GM18951 (cell line): ENCODE measurements at regions not wholly inside any gene's neighbourhood (a gene's known extent, or its start where the extent isn't known, plus 50 kb on each side); places are given as distances from the start of the nearest gene placed in this dataset.
"Not testable (repeated sequence)": the region's sequence is repeated elsewhere in the genome, so short reads cannot be mapped to it uniquely, and the experiment has no call there.

ENCODE experiments used
- POLR2A ChIP-seq: IDR thresholded peaks from 4 replicates; pipeline ENCODE4 v1.6.1; 2011; ENCODE audit warnings: mild to moderate bottlenecking; ENCODE audit not compliant: insufficient read length, insufficient read depth; ENCODE audit errors: extremely low read depth
- in situ Hi-C: fragments of 300-500 bp; cut with MboI; formaldehyde crosslinking; loops from one replicate; pipeline ENCODE4 v1.12.0; 2022; ENCODE audit warnings: low sequenced_read_pairs, mixed read lengths, inconsistent platforms; ENCODE audit not compliant: unreplicated experiment

DNA sequence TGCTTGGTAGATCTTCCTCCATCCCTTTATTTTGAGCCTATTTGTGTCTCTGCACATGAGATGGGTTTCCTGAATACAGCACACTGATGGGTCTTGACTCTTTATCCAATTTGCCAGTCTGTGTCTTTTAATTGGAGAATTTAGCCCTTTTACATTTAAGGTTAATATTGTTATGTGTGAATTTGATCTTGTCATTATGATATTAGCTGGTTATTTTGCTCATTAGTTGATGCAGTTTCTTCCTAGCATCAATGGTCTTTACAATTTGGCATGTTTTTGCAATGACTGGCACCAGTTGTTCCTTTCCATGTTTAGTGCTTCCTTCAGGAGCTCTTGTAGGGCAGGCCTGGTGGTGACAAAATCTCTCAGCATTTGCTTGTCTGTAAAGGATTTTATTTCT is 72.4 kb downstream of the HNRNPD start:
- in situ Hi-C loops: not testable (repeated sequence)

DNA sequence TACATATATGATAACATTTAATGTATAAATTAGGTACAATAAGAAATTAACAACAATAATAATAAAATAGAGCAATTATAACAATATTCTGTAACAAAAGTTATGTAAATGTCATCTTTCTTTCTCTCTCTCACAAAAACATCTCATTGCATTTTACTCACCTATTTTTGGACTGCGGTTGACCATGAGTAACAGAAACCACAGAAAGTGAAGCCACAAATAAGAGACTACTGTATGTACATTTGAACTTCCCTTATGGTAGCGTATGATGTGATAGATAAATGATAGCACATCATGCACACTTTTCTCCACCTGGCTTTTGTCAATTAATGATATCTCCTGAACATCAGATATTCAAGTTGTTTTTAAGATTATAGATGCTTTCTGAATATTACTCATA is 80.5 kb downstream of the HNRNPD start:
- TF ChIP-seq POLR2A: no peak
- in situ Hi-C loops: no loop called here

GRCh38 chr4:82287720-82288119 is 86.1 kb downstream of the HNRNPD start:
- no peak for TF ChIP-seq POLR2A
- in situ Hi-C loops: no loop called here

DNA sequence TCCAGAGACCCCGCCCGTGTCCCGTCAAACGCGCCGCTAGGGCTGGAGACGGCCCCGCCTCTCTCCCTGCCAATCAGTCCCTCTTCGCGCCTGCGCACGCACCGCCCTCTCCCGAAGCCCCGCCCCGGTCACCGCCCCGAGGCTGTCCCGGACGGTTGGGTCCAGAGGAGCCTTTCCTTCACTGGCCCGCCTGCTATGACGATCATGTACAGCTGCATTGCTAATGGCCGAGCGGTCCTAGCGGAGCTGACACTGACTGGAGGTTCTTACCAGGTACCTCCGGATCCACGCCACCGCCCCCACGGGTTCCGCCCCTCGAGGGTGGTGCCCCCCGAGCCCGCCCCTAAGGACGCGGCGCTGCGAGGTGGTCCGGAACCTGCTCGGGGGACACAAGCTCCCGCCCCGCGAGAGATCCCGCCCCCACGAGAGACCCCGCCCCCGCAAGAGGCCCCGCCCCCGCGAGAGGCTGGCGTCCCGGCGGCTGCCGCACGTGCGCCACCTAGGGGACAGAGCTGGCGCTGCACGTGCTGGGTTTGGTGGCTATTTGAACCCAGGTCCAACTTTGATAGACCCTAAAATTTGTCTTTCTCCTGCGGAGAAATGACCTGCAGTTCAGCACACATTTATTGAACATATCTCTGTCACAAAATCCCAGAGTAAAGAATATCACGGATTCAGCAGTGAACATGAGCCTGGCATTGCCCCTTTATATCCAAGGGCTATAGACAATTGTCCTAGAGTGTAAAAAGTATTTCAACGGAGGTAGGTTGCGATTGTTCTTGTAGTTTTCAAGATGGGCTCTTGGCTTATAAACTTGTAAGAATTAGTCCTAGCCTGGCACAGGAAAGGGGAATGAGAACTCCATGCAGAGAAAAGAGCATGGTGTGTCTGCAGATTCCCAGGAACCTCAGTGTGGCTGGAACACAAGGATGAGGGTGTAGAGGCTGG is 88.7 kb downstream of the HNRNPD start:
- in situ Hi-C loops: no loop called here
- TF ChIP-seq POLR2A: no peak

DNA sequence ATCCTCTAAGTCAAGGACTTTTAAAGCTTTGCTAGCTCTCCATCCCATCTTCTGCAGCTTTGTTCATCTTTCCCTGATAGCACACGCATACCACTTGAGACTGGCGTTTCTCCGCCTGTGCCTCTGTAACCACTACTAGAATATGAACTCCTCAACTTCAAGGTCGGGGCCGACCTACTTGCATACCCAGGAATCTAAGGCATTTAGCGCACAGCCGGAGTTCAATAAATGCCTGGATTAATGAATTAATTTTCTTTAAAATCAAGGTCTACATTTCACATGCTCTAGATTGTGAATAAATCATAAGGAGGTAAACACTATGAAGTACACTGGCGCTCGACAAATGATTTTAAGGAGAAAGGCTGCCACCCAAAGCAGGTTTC is 89.3 kb downstream of the HNRNPD start:
- TF ChIP-seq POLR2A: no peak
- in situ Hi-C loops: no loop called here

GRCh38 chr4:82282875-82283274 is 90.9 kb downstream of the HNRNPD start:
- in situ Hi-C loops: no loop called here
- TF ChIP-seq POLR2A: no peak

- in situ Hi-C loops: not testable (repeated sequence)
These were observed 94.2 kb downstream of the HNRNPD start for GRCh38 chr4:82279550-82279949.

DNA sequence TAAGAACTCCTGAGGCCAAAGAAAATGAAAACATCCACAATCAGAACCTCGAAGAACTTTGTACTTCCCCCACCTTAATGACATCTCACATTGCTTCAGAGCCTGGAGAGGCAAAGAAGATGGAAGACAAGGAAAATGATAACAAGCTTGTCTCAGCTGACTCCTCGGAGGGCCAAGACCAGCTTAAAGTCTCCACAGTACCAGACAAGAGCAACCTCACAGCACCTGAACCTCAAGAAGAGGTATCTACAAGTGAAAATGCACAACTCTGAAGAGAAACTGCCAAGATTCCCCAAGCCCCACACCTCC is 97.5 kb downstream of the HNRNPD start:
- no peak for TF ChIP-seq POLR2A
- in situ Hi-C loops: no loop called here

DNA sequence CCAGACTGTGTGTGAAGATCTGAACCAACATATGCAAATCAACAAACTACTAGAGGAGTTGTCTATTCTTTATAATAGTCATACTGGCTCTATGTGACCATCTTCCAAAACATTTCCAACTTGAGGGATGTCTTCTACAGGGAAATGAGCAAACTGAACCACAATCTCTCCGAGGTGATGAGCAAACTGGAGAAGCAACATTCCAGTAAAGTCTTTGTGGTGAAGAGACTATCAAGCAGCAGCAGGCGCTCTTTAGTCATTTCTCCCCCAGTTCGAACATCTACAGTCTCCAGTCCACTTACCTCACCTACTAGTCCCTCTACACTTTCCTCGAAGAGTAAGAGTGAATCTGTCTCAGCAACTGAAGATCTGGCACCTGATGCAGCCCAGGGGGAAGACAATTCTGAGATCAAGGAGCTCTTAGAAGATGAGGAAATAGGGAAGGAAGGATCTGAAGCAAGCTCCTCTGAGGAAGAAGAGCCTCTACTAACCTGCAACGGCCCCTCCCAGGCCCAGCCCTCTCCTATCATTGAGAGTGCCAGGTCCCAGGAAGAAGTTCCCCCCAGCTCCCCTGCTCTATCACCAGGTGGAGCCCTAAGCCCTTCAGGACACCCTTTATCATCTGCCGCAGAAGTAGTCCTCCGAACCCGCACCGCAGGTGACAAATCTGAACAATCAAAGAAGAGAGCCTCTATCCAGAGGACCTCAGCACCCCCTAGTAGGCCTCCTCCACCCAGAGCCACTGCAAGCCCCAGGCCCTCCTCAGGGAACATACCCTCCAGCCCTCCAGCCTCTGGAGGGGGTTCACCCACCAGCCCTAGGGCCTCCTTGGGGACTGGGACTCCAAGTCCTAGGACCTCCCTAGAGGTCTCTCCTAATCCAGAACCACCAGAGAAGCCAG is 98.1 kb downstream of the HNRNPD start:
- TF ChIP-seq POLR2A: no peak
- in situ Hi-C loops: no loop called here

DNA sequence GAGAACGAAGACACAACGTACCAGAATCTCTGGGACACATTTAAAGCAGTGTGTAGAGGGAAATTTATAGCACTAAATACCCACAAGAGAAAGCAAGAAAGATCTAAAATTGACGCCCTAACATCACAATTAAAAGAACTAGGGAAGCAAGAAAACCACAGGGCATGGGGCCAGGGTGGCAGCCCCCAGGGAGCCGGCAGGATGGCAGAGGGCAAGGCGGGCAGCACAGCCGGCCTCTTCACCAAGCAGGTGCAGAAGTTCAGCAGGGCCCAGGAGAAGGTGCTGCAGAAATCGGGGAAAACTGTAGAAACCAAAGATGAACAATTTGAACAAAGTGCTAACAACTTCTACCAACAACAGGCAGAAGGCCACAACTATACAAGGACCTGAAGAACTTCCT is 99.1 kb downstream of the HNRNPD start:
- in situ Hi-C loops: not testable (repeated sequence)

- in situ Hi-C loops: not testable (repeated sequence)
These were observed 101.3 kb downstream of the HNRNPD start for GRCh38 chr4:82272523-82272922.

- in situ Hi-C loops: not testable (repeated sequence)
These were observed 101.8 kb downstream of the HNRNPD start for GRCh38 chr4:82271915-82272480.

DNA sequence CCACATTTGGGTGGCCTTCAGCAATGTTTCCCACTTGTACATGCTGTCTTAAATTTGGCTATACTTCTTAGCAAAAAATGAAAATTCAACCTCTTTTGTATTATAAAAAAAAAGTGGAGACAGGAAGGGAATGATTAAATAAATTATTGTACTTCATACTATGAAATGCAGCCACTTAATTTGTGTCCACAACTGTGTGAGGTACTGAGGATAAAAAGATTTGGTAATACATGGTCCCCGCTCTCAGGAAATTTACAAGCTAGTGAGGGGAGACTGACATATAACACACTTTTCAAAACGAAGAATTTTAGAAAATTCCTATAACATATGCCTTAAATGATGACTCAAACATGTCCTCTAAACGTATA is 105.0 kb downstream of the HNRNPD start:
- in situ Hi-C loops: no loop called here
- no peak for TF ChIP-seq POLR2A

- TF ChIP-seq POLR2A: no peak
- in situ Hi-C loops: no loop called here
These were observed 105.6 kb downstream of the HNRNPD start for GRCh38 chr4:82268050-82268825.
